Astrocyte (in vitro differentiated cells and primary cell): ENCODE measurements at regions not wholly inside any gene's neighbourhood (a gene's known extent, or its start where the extent isn't known, plus 50 kb on each side); places are given as distances from the start of the nearest gene placed in this dataset.

ENCODE experiments used
- DNase-seq: peaks from one replicate; pipeline ENCODE4 v3.0.0-alpha.2; 2010; ENCODE audit warnings: low read depth
- FAIRE-seq: peaks from 2 replicates; lab custom pipeline; 2011; peaks lifted over from hg19 to GRCh38; lab: Jason Lieb, UNC
- H2AFZ ChIP-seq: 2 replicates; pipeline ENCODE4 v1.6.0; 2012; ENCODE audit warnings: low read depth, low read length, inconsistent platforms
- H3K27ac ChIP-seq: 2 replicates; pipeline ENCODE4 v1.5.1; 2011; ENCODE audit warnings: low read depth, low read length, inconsistent platforms
- H3K27me3 ChIP-seq: 2 replicates; pipeline ENCODE4 v1.6.0; 2011; ENCODE audit warnings: low read length, inconsistent platforms; ENCODE audit not compliant: insufficient read depth
- H3K36me3 ChIP-seq: 2 replicates; pipeline ENCODE4 v1.5.1; 2011; ENCODE audit warnings: low read length, inconsistent platforms; ENCODE audit not compliant: insufficient read depth
- H3K4me1 ChIP-seq: 2 replicates; pipeline ENCODE4 v1.5.1; 2011; ENCODE audit warnings: low read length, inconsistent platforms; ENCODE audit not compliant: insufficient read depth
- H3K4me2 ChIP-seq: 2 replicates; pipeline ENCODE4 v1.6.0; 2012; ENCODE audit warnings: low read length, inconsistent platforms
- H3K4me3 ChIP-seq: 2 replicates; pipeline ENCODE4 v1.5.1; 2011; ENCODE audit warnings: low read depth, mild to moderate bottlenecking, low read length, inconsistent platforms; ENCODE audit not compliant: insufficient read depth
- H3K79me2 ChIP-seq: 2 replicates; pipeline ENCODE4 v1.6.0; 2012; ENCODE audit warnings: mild to moderate bottlenecking, low read length, inconsistent platforms; ENCODE audit not compliant: insufficient read depth
- H3K9ac ChIP-seq: 2 replicates; pipeline ENCODE4 v1.6.0; 2012; ENCODE audit warnings: mild to moderate bottlenecking, low read length, inconsistent platforms
- H3K9me3 ChIP-seq: 2 replicates; pipeline ENCODE4 v1.5.1; 2012; ENCODE audit warnings: low read depth, mild to moderate bottlenecking, low read length, inconsistent platforms; ENCODE audit not compliant: insufficient read depth
- H4K20me1 ChIP-seq: 2 replicates; pipeline ENCODE4 v1.6.0; 2012; ENCODE audit warnings: low read length, inconsistent platforms; ENCODE audit not compliant: insufficient read depth
- H3K27ac Mint-ChIP-seq: one replicate; pipeline ENCODE4 v1.8.0; 2021; ENCODE audit warnings: mild to moderate bottlenecking, mixed read lengths; ENCODE audit not compliant: unreplicated experiment
- H3K27me3 Mint-ChIP-seq: one replicate; pipeline ENCODE4 v1.8.0; 2021; ENCODE audit warnings: low read depth, mixed read lengths; ENCODE audit not compliant: unreplicated experiment
- H3K36me3 Mint-ChIP-seq: one replicate; pipeline ENCODE4 v1.8.0; 2021; ENCODE audit warnings: low read depth, mixed read lengths; ENCODE audit not compliant: unreplicated experiment
- H3K4me1 Mint-ChIP-seq: one replicate; pipeline ENCODE4 v1.8.0; 2021; ENCODE audit warnings: low read depth, mixed read lengths; ENCODE audit not compliant: unreplicated experiment
- H3K4me3 Mint-ChIP-seq: one replicate; pipeline ENCODE4 v1.8.0; 2021; ENCODE audit warnings: mild to moderate bottlenecking, moderate library complexity, mixed read lengths; ENCODE audit not compliant: unreplicated experiment
- H3K9me3 Mint-ChIP-seq: one replicate; pipeline ENCODE4 v1.8.0; 2021; ENCODE audit warnings: mild to moderate bottlenecking, mixed read lengths; ENCODE audit not compliant: unreplicated experiment
- EZH2 ChIP-seq: IDR thresholded peaks from 2 replicates; pipeline ENCODE4 v1.6.1; 2012; ENCODE audit warnings: mild to moderate bottlenecking, low read length, inconsistent platforms; ENCODE audit not compliant: insufficient read depth
- TF ChIP-seq, protein P1 (sequence below): IDR thresholded peaks from 2 replicates; pipeline ENCODE4 v1.5.1; 2011; ENCODE audit warnings: low read depth, mild to moderate bottlenecking, inconsistent platforms, low read length, moderate library complexity; ENCODE audit not compliant: insufficient read depth

DNA sequence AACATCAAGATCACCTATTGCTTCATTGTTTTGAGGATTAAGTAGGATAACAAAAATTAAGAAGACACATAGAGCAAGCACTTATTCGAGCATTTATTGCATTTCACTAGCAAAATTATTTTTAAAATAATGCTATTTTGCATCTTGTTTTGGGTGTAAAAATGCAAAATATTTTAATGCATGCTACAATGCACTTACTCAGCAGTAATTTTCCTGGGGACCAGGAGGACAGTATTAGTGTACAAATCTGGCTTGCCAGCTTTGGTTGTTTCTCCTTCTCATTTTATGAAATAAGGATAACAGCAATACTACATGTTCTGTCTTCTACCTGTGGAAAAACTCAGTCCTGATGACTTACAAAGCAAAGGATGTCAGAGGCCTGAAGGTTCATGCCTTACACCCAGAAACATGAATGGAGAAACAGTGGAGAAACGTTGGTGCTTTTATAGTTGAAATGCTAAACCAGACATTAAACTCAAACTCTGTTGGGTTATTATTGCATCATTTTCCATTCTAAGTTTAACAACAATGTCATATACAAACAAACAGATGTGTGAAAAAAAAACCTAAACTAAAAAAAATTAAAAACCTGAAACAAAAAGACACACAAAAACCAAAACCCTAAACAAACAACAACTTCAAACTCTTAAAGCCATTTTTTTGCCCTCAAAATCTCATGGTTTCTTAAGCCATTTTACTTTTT is 50.2 kb upstream of the ATXN1 start:
- H3K79me2 ChIP-seq: no peaks in the 10 kb centered on the region
- FAIRE-seq (peak; percentile 17), DNase-seq (no peak)
- H3K9me3 ChIP-seq: peaks cover 11% of the 10 kb centered on the region
- no peak overlapping the region for H3K9ac ChIP-seq
- H3K27me3 Mint-ChIP-seq: no peaks in the 10 kb centered on the region
- H3K4me2 ChIP-seq: no peak overlapping the region
- TF ChIP-seq EZH2: no peak
- TF ChIP-seq, protein P1, sequence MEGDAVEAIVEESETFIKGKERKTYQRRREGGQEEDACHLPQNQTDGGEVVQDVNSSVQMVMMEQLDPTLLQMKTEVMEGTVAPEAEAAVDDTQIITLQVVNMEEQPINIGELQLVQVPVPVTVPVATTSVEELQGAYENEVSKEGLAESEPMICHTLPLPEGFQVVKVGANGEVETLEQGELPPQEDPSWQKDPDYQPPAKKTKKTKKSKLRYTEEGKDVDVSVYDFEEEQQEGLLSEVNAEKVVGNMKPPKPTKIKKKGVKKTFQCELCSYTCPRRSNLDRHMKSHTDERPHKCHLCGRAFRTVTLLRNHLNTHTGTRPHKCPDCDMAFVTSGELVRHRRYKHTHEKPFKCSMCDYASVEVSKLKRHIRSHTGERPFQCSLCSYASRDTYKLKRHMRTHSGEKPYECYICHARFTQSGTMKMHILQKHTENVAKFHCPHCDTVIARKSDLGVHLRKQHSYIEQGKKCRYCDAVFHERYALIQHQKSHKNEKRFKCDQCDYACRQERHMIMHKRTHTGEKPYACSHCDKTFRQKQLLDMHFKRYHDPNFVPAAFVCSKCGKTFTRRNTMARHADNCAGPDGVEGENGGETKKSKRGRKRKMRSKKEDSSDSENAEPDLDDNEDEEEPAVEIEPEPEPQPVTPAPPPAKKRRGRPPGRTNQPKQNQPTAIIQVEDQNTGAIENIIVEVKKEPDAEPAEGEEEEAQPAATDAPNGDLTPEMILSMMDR: no peak
- no peaks in the 10 kb centered on the region for H3K36me3 ChIP-seq
- H3K4me3 ChIP-seq: no peak overlapping the region
- no peak overlapping the region for H2AFZ ChIP-seq
- H3K4me1 Mint-ChIP-seq: no peaks in the 10 kb centered on the region
- no peaks in the 10 kb centered on the region for H3K4me1 ChIP-seq
- no peaks in the 10 kb centered on the region for H4K20me1 ChIP-seq
- peaks cover 20% of the 10 kb centered on the region for H3K9me3 Mint-ChIP-seq
- no peaks in the 10 kb centered on the region for H3K27me3 ChIP-seq
- H3K27ac Mint-ChIP-seq: no peak overlapping the region
- H3K27ac ChIP-seq: no peak overlapping the region
- no peak overlapping the region for H3K4me3 Mint-ChIP-seq
- H3K36me3 Mint-ChIP-seq: no peaks in the 10 kb centered on the region
